Calu3 (cell line): ENCODE measurements at regions not wholly inside any gene's neighbourhood (a gene's known extent, or its start where the extent isn't known, plus 50 kb on each side); places are given as distances from the start of the nearest gene placed in this dataset.
"Not testable (repeated sequence)": the region's sequence is repeated elsewhere in the genome, so short reads cannot be mapped to it uniquely, and the experiment has no call there.

ENCODE experiments used
- BruUV-seq: library from RNA; stranded (reverse); fragments of 400-500 nt; replicated peaks from 2 replicates; lab custom pipeline; 2021; lab: Mats Ljungman, UMichigan
- CTCF ChIA-PET: fragments of 300-600 bp; sonication (Branson Sonifier 250); formaldehyde crosslinking; loops from one replicate; lab custom pipeline; 2022; ENCODE audit warnings: antibody characterized with exemption; lab: Charles Lee
- DNase-seq: peaks from one replicate; pipeline ENCODE4 v3.0.0; 2022
- H3K27ac Mint-ChIP-seq: one replicate; pipeline ENCODE4 v1.8.0; 2022; ENCODE audit warnings: mixed read lengths; ENCODE audit not compliant: unreplicated experiment
- H3K27me3 Mint-ChIP-seq: one replicate; pipeline ENCODE4 v1.8.0; 2022; ENCODE audit warnings: mixed read lengths; ENCODE audit not compliant: unreplicated experiment
- H3K36me3 Mint-ChIP-seq: one replicate; pipeline ENCODE4 v1.8.0; 2022; ENCODE audit warnings: mild to moderate bottlenecking, moderate library complexity, mixed read lengths; ENCODE audit not compliant: insufficient read depth, unreplicated experiment
- H3K4me1 Mint-ChIP-seq: one replicate; pipeline ENCODE4 v1.8.0; 2022; ENCODE audit warnings: mild to moderate bottlenecking, low read depth, mixed read lengths; ENCODE audit not compliant: unreplicated experiment
- H3K4me3 Mint-ChIP-seq: one replicate; pipeline ENCODE4 v1.8.0; 2022; ENCODE audit warnings: mild to moderate bottlenecking, low read depth, moderate library complexity, mixed read lengths; ENCODE audit not compliant: unreplicated experiment
- H3K9me3 Mint-ChIP-seq: one replicate; pipeline ENCODE4 v1.8.0; 2022; ENCODE audit warnings: low read depth, mixed read lengths; ENCODE audit not compliant: unreplicated experiment
- CTCF ChIP-seq: fragments of 200-600 bp; IDR thresholded peaks from one replicate; pipeline ENCODE4 v1.8.0; 2022; ENCODE audit warnings: antibody characterized with exemption; ENCODE audit not compliant: unreplicated experiment
- intact Hi-C: fragments of 100-400 bp; cut with micrococcal nuclease; formaldehyde crosslinking; loops from one replicate; pipeline ENCODE4 v1.10.0; 2022; ENCODE audit not compliant: unreplicated experiment

- no peak for DNase-seq
- TF ChIP-seq CTCF = no peak
- Mint-ChIP-seq H3K9me3 (no peaks in the 10 kb centered on the region), H3K27me3 (no peaks in the 10 kb centered on the region), H3K27ac (no peak overlapping the region), H3K36me3 (no peaks in the 10 kb centered on the region), H3K4me1 (no peaks in the 10 kb centered on the region), H3K4me3 (no peak overlapping the region)
- intact Hi-C loops = no loop called here
- no TSS peak for BruUV-seq
- CTCF ChIA-PET = no interaction called here
Measured at GRCh38 chr1:106398391-106398790, 658.1 kb upstream of the PRMT6 start.

- H3K9me3 Mint-ChIP-seq = peaks cover 2% of the 10 kb centered on the region
- H3K27ac Mint-ChIP-seq = no peak overlapping the region
- H3K4me1 Mint-ChIP-seq = no peaks in the 10 kb centered on the region
- no peak overlapping the region for H3K4me3 Mint-ChIP-seq
- H3K27me3 Mint-ChIP-seq = no peaks in the 10 kb centered on the region
- intact Hi-C loops = no loop called here
- BruUV-seq = no TSS peak
- no peak for DNase-seq
- no peaks in the 10 kb centered on the region for H3K36me3 Mint-ChIP-seq
- CTCF ChIA-PET = no interaction called here
- TF ChIP-seq CTCF = no peak
Measured at GRCh38 chr1:106406114-106406513, 650.4 kb upstream of the PRMT6 start.

- CTCF ChIA-PET = not testable (repeated sequence)
Measured at GRCh38 chr1:106412321-106412720, 644.2 kb upstream of the PRMT6 start.

GRCh38 chr1:106435269-106435668 is 621.2 kb upstream of the PRMT6 start:
- H3K27ac Mint-ChIP-seq = no peak overlapping the region
- no peaks in the 10 kb centered on the region for H3K9me3 Mint-ChIP-seq
- H3K4me3 Mint-ChIP-seq = no peak overlapping the region
- H3K36me3 Mint-ChIP-seq = no peaks in the 10 kb centered on the region
- TF ChIP-seq CTCF = no peak
- H3K27me3 Mint-ChIP-seq = no peaks in the 10 kb centered on the region
- no TSS peak for BruUV-seq
- DNase-seq = no peak
- no peaks in the 10 kb centered on the region for H3K4me1 Mint-ChIP-seq
- intact Hi-C loops = no loop called here
- CTCF ChIA-PET = no interaction called here

More at GRCh38 chr1:106412321-106412720, 644.2 kb upstream of the PRMT6 start:
- intact Hi-C loops, H3K4me1 Mint-ChIP-seq, H3K9me3 Mint-ChIP-seq, H3K4me3 Mint-ChIP-seq, H3K27ac Mint-ChIP-seq, H3K36me3 Mint-ChIP-seq, BruUV-seq, H3K27me3 Mint-ChIP-seq, DNase-seq: not testable (repeated sequence)

- H3K4me3 Mint-ChIP-seq = no peak overlapping the region
- H3K9me3 Mint-ChIP-seq = no peaks in the 10 kb centered on the region
- BruUV-seq = no TSS peak
- H3K27ac Mint-ChIP-seq = no peak overlapping the region
- H3K36me3 Mint-ChIP-seq = no peaks in the 10 kb centered on the region
- intact Hi-C loops = no loop called here
- no peak for TF ChIP-seq CTCF
- no peak for DNase-seq
- CTCF ChIA-PET = no interaction called here
- H3K27me3 Mint-ChIP-seq = no peaks in the 10 kb centered on the region
- no peaks in the 10 kb centered on the region for H3K4me1 Mint-ChIP-seq
Measured at GRCh38 chr1:106439475-106439874, 617.0 kb upstream of the PRMT6 start.
